Chondrocyte (in vitro differentiated cells): ENCODE measurements at regions not wholly inside any gene's neighbourhood (a gene's known extent, or its start where the extent isn't known, plus 50 kb on each side); places are given as distances from the start of the nearest gene placed in this dataset.

ENCODE experiments used
- DNase-seq: peaks from one replicate; pipeline ENCODE4 v3.0.0; 2021; ENCODE audit warnings: mixed read lengths, low spot score
- H3K27ac Mint-ChIP-seq: one replicate; pipeline ENCODE4 v1.8.0; 2021; ENCODE audit warnings: mild to moderate bottlenecking, moderate library complexity, mixed read lengths; ENCODE audit not compliant: unreplicated experiment
- H3K27me3 Mint-ChIP-seq: 2 replicates; pipeline ENCODE4 v1.8.0; 2021; ENCODE audit warnings: low read depth, mixed read lengths
- H3K36me3 Mint-ChIP-seq: 2 replicates; pipeline ENCODE4 v1.8.0; 2021; ENCODE audit warnings: low read depth, mixed read lengths
- H3K4me1 Mint-ChIP-seq: 2 replicates; pipeline ENCODE4 v1.8.0; 2021; ENCODE audit warnings: low read depth, mild to moderate bottlenecking, mixed read lengths
- H3K4me3 Mint-ChIP-seq: one replicate; pipeline ENCODE4 v1.8.0; 2021; ENCODE audit warnings: mild to moderate bottlenecking, moderate library complexity, mixed read lengths; ENCODE audit not compliant: unreplicated experiment
- H3K9me3 Mint-ChIP-seq: 2 replicates; pipeline ENCODE4 v1.8.0; 2021; ENCODE audit warnings: low read depth, mixed read lengths
- TF ChIP-seq, protein P1 (sequence below): fragments of 200-600 bp; sonication (generic); IDR thresholded peaks from 2 replicates; pipeline ENCODE4 v1.5.0; 2021; ENCODE audit warnings: antibody characterized with exemption, mild to moderate bottlenecking, moderate library complexity

DNA sequence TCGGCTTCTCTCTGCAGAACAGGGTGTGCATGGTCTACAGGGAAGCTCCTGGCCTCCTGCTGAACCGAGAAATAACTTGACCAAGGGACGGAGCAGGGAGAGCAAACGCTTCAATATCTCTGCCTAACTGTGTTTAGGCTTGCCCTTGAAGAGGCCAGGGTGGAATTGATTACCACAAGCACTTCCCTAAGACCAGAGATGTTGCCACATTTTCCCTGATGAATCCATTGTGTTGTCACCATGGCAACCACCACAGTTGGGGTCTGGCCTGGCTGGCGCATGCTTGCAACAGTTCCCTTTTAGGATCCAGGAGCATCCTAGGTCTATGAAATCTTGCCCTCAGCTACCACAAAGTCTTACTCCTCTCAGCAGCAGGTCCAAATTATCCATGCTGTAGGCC lies 213.5 kb upstream of the SULF2 start:
- no peak overlapping the region for H3K27ac Mint-ChIP-seq
- H3K4me3 Mint-ChIP-seq = no peak overlapping the region
- H3K27me3 Mint-ChIP-seq = peaks cover 23% of the 10 kb centered on the region
- H3K36me3 Mint-ChIP-seq = no peaks in the 10 kb centered on the region
- H3K9me3 Mint-ChIP-seq = peaks cover under 1% of the 10 kb centered on the region
- TF ChIP-seq, protein P1, sequence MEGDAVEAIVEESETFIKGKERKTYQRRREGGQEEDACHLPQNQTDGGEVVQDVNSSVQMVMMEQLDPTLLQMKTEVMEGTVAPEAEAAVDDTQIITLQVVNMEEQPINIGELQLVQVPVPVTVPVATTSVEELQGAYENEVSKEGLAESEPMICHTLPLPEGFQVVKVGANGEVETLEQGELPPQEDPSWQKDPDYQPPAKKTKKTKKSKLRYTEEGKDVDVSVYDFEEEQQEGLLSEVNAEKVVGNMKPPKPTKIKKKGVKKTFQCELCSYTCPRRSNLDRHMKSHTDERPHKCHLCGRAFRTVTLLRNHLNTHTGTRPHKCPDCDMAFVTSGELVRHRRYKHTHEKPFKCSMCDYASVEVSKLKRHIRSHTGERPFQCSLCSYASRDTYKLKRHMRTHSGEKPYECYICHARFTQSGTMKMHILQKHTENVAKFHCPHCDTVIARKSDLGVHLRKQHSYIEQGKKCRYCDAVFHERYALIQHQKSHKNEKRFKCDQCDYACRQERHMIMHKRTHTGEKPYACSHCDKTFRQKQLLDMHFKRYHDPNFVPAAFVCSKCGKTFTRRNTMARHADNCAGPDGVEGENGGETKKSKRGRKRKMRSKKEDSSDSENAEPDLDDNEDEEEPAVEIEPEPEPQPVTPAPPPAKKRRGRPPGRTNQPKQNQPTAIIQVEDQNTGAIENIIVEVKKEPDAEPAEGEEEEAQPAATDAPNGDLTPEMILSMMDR = no peak
- peaks cover 7% of the 10 kb centered on the region for H3K4me1 Mint-ChIP-seq
- DNase-seq = no peak

DNA sequence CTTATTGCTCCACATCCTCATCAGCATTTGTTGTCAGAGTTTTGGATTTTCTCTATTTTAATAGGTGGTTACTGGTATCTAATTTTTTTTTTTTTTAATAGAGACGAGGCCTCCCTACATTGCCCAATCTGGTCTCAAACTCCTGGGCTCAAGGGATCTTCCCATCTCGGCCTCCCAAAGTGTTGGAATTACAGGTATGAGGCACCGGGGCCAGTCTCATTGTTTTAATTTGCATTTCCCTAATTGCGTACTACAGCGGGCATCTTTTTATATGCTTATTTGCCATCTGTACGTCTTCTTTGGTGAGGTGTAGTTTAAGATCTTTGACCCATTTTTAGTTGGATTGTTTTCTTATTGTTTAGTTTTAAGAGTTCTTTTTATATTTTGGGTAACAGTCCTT lies 210.4 kb upstream of the SULF2 start:
- no peak overlapping the region for H3K4me3 Mint-ChIP-seq
- H3K36me3 Mint-ChIP-seq = peaks cover 5% of the 10 kb centered on the region
- no peak overlapping the region for H3K27ac Mint-ChIP-seq
- peaks cover 16% of the 10 kb centered on the region for H3K4me1 Mint-ChIP-seq
- H3K9me3 Mint-ChIP-seq = peaks cover 6% of the 10 kb centered on the region
- no peak for DNase-seq
- TF ChIP-seq, protein P1 = no peak
- peaks cover 31% of the 10 kb centered on the region for H3K27me3 Mint-ChIP-seq

DNA sequence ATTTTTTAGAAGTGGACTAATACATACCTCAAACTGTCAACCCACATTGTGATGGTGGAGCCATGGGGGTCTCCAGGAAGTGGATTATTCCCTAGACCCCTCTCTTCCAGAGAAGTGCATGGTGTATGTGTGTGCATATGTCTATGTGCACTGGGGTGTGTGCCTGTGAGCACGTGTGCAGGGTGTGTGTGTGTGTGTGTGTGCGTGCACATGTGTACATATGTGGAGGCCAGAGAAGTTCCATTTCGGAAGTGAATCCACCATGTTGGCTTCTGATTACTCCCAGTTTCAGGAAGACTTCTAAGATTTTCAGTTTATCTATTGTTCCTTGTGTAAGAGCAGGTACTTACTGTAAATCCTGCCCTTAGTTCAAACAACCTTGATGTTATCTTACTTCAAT lies 208.5 kb upstream of the SULF2 start:
- Mint-ChIP-seq H3K4me3 (no peak overlapping the region), H3K9me3 (peaks cover 6% of the 10 kb centered on the region), H3K27me3 (peaks cover 40% of the 10 kb centered on the region), H3K36me3 (peaks cover 7% of the 10 kb centered on the region), H3K4me1 (peaks cover 9% of the 10 kb centered on the region), H3K27ac (no peak overlapping the region)
- TF ChIP-seq, protein P1 = no peak
- DNase-seq = no peak

DNA sequence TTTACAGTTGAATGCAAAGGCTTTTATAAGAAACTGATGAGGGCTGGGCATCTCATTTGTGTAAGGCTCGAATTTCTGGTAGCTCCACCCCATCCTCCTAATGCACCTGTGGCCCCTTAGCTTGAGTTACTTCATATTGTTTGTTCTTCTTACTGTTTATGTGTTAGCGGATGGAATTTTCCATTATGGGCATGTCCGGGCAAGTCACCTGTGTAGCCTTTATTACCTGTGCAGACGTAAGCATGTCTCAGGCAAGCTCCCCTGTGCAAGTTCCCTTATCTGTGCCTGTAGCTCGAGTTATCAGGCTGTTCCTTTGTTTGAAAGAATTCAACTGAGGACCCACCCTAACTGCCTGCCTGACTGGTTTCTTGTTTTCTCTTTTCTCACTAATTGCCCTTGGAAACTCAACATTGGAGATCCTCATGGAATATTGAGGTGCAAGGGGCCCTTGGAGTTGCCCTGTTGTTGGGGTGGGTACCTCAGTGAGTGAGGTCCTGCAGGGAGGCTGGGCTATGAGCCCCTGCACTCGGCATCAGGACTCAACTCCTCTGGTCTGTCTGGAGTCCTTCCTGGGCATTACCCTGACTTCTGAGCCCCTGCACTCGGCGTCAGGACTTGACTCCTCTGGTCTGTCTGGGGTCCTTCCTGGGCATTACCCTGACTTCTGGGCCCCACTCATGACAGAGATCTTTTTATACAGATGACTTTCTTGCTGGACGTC lies 207.9 kb upstream of the SULF2 start:
- peaks cover 6% of the 10 kb centered on the region for H3K9me3 Mint-ChIP-seq
- peaks cover 40% of the 10 kb centered on the region for H3K27me3 Mint-ChIP-seq
- TF ChIP-seq, protein P1 = no peak
- no peak overlapping the region for H3K4me3 Mint-ChIP-seq
- H3K27ac Mint-ChIP-seq = no peak overlapping the region
- H3K36me3 Mint-ChIP-seq = peaks cover 7% of the 10 kb centered on the region
- peaks cover 11% of the 10 kb centered on the region for H3K4me1 Mint-ChIP-seq
- no peak for DNase-seq

DNA sequence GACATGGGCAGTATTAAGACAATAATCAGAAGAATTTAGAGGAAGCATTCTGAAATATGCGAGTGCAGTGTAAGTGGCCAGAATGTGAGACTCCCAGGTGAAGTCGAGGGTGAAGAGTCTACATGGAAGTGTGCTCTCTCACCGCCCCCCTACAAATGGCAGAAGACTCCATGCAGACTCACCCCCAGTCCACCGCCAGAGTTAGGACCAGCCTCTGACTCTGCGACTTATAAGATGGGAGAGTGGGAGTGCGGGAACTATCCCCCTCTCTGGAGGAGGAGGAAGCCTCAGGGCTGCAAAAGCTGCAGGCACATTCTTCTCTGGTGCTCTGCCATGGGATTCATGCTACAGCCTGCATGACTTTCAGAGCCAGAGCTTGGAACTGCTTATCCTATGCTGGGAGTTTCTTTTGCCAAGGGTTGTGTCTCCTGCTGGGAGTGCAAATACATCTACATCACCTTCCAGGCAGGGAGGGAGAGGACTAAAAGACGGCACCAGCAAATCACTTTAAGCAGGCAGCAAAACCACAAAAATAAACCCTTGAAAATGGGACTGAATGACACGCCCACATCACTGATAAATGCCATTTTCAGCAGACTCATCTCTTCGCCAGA lies 206.7 kb upstream of the SULF2 start:
- Mint-ChIP-seq H3K36me3 (peaks cover 7% of the 10 kb centered on the region), H3K4me3 (no peak overlapping the region), H3K9me3 (peaks cover 6% of the 10 kb centered on the region), H3K27ac (no peak overlapping the region), H3K27me3 (peaks cover 33% of the 10 kb centered on the region), H3K4me1 (peaks cover 11% of the 10 kb centered on the region)
- TF ChIP-seq, protein P1 = no peak
- DNase-seq = no peak
